GM19025 (cell line): ENCODE measurements at regions not wholly inside any gene's neighbourhood (a gene's known extent, or its start where the extent isn't known, plus 50 kb on each side); places are given as distances from the start of the nearest gene placed in this dataset.

ENCODE experiments used
- ATAC-seq: cut with Tn5 transposase; IDR thresholded peaks from one replicate; pipeline ENCODE4 v1.9.1; 2021; ENCODE audit warnings: mild to moderate bottlenecking, low read depth, moderate library complexity; ENCODE audit not compliant: unreplicated experiment

DNA sequence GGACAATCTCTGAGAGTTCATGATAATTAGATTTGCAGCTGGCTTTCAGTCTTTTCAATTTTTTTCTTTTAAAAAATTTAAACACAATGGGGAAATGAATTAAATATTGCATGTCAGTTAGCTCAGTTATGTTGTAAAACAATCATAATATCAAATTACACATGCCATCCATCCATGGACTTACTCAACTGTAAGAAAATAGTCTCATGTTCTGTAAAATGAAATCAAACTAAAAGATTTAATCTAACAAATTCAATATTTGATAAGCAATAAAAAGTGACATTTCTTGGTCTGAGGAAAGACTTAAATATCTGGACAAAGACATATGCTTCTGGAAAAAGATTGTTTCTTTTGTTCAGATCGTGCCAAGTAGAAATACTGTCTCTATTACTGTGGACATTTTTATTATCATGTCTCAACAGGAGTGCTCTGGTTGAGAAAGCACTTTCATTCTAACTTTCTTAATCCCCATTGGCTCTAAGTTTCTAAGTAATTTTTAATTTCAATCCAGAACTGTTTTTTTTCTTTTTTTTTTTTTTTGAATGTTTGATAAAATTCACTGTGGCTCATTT lies 179.2 kb upstream of the FAM3C start:
- ATAC-seq = no peak

DNA sequence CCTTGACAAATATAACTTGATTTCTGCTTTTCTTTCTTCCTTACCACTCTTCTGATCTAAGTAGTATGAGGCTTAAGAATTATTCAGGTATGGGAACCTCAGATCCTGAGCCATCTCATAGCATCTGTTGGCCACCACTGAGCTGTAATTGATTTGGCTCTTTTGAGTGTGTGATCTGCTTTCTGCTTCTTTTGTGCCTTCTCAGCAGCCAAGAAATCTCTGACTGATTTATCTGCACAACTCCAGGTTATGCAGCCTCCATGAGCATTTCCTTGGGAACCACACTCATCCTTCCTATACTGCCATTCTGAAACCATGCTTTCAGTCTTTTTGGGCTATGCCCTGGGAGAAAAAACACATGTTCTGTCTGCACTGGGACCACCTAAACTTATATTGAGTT lies 178.0 kb upstream of the FAM3C start:
- no peak for ATAC-seq

DNA sequence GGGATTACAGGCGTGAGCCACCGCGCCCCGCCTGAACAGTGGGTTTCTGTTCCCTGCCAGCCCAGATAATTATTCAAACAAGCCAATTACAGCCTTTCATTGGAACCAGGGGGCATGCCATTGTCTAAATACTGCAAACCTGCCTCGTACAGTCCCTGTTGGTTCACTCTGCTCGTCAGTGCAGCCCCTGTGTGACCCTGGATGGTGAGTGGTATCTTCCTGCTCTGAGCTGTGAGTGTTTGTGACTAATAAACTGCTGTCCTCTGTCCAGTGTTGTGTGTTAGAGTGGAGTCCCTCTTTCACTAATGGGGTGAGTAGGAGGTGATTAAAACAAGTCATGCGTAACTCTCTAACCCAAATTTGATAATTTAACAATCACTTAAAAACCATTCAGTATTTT lies 176.5 kb upstream of the FAM3C start:
- ATAC-seq = no peak

DNA sequence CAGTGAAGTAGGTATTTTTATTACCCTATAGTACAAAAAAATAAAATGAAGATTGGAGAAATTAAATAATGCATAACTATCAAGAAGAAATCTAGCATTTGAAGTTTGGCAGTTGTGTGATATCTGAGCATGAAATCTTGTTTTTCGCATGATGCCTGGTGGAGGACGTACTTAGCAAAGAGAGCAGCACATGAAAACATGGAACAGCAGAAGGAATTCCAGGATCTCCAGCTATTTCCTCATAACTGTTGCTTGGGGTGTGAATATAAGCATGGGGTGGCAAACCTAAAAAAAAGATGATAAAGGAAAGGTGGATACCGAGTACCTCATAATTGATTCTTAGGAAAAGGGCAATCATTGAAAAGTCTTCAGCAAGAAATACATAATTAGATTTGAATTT lies 174.3 kb upstream of the FAM3C start:
- no peak for ATAC-seq

DNA sequence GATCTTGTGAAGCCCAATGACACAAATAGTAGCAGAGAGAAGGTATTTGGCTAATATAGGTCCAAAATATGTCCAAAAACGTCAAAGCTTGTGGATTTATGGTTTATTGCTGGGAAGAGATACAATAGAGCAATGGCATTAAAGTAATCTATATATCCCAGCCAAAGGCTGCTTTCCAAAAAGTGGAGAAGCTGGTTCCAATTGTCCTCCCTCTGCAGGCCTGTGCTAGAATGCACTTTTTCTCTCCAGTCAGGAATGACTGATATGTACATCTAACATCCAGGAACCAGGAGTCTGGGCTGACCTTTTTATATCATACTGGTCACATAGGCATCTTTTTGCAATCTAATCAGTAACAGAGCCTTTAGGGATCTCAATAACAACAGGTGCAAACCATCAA lies 167.1 kb upstream of the FAM3C start:
- ATAC-seq = no peak

DNA sequence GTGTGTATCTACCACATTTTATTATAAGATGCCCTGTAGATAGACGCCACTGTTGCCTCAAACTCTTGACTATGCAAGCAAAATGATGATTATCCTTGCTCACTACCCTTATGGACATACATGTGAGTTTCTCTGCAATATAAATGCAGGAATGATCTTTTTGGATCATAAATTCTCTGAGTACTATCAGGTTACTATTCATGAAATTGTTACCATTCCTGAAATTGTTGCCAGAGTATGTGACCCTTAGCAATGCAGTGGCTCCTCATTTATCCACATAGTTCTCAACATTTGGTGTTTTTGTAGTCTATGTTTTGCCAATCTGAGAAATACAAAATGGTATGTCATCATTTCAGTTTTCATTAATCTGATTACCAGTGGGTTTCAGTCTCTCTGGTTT lies 166.2 kb upstream of the FAM3C start:
- no peak for ATAC-seq

DNA sequence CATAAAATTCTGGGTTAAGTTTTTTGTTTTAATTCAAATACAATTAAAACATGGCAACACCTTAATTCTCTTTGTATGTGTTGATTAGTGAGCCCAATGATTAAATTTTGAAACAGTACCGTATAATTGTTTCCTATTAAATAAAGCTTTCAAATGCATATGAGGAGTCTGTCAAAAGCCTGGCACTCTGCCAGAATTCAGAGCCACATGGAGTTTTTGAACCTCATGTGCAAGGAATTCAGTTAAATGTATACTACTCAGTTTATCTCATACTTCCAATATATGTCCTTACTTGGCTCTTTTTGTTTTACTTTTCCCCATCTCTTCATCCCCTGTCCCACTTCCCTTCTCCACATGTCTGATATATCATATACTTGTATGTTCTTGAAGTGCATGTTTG lies 165.6 kb upstream of the FAM3C start:
- no peak for ATAC-seq

DNA sequence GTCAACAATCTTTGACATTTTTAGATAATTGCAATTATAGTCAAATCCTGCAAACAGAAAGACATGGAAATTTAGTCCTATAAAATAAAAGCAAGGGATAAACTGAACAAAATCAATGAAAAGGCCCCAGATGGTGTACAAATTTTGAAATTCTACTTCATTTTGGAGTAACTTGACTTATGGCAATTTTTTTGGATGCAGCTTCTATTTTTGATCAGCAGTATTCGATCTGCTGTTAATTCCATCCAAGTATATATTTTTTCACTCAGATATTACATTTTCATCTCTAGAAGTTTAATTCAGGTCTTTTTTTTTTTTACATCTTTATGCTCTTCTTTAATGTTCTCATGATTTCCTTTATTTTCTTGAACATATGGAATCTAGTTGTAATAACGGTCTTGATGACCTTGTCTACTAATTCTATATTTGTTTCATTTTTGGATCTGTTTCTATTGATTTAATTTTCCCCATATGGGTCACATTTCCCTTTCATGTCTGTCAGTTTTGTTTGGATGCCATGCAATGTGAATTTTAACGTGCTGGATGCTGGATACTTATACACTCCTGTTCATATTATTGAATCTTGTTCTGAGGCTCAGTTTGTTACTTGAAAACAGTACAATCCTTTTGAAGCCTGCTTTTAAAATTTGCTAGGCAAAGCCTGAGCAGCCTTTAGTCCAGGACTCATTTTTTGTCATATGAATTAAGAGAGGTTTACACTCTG lies 164.3 kb upstream of the FAM3C start:
- no peak for ATAC-seq

DNA sequence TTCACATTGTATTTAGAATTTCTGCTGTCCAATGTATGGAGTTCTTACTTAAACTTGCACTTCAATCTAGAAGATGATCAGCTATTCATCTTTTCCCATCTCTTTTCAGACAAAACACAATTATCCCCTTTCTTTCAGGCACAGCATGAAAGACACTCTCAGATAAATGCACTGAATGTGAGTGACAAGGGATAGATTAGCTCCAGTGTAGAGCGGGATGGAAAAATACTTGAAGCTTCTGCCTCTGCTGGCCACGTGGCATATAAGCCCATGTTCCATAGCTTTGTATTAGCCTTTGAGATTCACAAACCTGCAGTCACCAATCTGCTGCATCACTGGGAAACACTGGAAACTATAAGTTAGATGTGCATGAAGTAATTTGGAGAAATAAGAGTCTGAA lies 162.2 kb upstream of the FAM3C start:
- ATAC-seq = no peak

DNA sequence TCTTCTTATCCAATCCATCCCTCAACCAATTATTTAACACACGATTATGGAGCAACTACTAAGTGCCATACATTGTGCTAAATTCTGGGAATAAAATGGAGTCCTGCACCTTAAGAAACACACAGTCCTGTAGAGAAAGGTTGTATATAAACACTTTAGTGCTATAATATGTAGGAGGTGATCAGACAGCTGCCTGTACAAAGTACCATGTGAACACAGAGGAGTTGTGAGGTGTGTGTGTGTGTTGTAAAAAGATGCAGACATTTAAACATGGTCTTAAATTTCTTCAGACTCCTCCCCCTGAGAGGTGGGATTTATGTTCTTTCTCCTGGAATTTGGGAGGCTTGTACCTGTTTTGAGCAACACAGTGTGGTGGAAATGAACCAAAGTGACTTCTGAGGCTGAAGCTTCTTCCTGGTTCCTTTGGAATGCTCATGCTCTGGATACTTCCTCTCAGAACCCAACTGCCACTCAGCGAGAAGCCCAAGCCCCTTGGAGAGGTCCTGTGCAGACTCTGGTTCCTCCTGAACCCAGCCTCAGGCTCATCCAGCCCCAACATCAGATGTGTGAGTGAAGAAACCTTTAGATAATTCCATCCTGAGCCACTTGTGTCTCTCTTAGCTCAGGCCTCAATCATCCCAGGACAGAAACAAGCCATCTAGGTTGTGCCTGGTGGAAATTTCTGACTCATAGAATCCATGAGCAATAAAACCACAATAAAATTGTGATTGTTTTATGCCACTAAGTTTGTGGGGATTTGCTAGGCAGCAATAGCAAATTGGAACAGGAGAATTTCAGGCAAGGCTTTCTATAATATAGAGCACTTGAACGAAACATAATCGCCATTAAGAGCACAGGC lies 161.2 kb upstream of the FAM3C start:
- no peak for ATAC-seq

DNA sequence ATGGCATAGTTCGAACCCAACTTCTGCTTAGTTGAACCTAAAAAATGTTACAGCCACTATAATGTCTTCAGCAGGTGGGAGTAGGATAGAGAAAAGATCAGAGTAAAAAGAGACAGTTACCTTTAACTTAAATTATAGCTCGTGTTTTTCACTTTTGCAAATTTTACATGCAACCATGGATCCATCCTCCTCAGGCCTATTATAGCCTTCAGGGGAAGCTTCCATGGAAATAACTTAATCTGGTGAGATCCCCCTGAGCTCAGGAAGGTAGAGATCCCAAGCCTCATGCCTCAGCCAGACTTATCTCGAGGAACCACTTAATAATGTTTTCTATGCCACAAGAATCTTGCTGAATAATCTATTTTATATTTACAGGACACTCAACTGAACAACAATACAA lies 159.4 kb upstream of the FAM3C start:
- no peak for ATAC-seq

DNA sequence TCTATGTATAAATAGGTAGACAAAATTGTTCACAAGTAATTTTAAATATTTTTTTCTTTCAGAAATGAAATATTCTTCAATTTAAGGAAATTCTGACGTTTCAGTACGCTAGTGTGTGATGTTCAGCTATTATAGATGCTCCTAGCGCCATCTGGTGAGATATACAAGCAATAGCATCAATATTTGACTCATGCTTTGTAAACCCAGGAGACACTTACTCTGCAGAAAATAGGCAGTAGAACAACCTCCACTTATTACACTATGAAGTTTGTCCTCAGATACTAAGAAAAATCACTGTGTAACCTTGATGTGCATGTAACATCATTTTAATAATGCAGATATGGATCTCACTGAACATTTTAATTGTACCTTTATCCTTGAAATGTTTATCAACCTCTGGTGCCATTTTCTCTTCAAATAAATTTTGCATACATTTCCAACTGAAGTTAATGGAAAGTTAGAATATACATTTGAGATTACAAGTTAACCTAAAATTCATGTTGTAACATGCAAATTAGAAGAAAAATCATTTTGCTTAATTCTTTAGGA lies 151.5 kb upstream of the FAM3C start:
- ATAC-seq = peak; percentile 82

DNA sequence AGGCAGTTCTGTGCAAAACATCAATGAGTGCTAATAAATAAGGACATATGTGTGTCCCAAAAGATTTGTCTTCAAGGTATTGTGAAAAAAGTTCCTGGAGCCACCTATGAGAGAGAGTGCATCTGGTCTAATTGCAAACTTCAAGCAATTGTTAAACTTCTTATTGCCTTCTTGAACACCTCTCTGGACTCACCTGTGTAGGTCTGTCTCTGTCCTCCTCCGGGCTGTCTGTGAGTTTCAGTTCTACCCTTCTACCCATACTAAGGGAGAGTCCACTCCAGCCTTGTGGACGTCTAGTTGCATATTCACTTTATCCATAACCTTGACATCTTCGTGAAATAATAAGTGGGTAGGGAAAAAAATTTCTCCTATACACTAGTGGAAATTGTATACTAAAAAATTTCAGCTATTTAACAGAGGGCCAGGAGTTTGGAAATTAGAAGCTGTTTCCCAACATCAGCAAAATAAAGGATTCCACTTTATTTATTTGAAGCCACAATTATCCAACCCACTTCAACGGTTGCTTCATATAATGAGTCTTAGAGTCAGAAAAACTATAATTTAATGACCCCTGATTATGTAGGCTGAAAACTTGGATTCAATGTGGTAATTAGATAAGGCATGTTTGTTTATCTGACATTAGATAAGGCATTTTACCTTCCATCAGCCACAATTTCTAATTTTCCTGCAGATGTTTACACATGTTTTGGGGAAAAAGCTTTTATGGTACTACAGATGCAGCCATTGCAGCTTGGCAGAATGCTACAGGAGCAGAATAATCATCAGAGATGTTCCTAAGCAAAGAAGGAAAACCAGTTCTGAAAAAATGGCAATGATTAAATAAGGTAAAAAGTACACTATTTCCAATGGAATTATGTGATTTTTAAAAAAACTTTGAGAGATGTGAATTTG lies 150.8 kb upstream of the FAM3C start:
- no peak for ATAC-seq

DNA sequence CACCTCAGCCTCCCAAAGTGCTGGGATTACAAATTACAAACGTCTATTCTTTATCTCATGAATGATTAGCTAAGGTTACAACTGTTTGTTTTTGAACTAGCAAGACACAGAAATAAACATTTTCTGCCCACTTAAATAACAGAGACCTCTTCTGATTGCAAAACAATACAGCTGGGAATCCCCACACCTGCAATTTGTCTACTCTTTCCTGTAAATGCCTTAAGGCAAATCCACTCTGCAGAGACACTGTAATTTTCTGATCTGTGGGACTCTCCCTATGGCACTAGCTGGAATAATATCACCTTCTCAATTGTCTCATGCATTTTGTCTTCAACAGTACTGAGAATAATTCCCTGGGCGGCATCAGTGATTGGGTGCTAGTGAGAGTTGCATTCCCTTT lies 149.3 kb upstream of the FAM3C start:
- ATAC-seq = no peak

DNA sequence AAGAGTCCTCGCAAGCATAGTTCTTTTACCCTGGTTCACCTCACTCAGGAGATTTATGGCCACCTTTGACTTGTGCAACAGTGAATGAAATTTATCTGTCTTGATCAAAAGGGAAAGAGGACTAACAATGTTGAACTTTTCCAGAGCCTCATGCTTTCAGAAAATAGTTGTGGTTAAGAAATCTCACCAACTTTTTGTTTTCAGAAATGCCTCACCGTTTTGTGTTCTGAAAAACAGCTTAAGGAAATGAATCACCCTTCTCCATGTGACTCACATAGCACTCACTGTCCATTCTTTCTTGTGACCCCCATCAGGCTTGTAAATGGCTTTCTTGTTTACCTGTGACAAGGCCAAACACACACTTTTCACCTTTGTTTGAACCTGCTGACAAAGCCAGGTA lies 148.6 kb upstream of the FAM3C start:
- ATAC-seq = no peak

DNA sequence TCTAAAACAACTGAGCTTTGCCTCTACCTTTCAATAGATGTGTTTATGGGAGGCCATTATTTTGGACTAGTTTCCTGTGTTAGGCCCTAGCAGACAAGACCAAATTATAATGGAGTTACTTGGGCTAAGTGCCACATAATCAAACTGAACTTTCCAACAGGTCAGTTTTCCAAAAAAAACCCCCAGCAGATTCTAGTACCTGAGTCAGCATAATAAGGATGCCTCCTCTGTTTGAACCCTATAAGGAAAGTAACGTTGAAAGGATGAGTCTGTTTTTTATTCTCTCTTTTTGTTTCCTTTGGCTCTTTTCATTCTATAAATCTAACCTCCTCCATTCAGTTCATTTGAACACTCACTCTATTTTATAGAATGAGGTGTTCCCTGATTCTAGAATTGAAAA lies 148.1 kb upstream of the FAM3C start:
- ATAC-seq = no peak

DNA sequence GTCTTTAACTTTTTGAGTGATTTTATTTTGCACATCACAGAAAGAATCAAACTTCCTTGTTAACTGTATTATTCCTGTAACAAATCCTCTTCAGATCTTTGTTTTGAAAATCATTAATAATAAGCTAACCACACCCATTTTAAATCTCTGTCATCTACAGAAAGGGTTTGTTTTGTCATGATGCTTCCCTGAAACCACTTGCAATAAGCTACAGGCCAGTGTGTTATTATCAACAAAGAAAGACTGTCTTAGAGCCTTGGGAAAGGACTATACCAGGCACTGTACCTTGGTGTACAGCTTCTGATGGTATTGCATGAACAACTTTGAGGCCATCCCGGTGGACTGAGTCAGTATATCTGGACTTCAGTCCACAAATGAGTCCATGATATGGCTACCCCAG lies 145.3 kb upstream of the FAM3C start:
- ATAC-seq = no peak

DNA sequence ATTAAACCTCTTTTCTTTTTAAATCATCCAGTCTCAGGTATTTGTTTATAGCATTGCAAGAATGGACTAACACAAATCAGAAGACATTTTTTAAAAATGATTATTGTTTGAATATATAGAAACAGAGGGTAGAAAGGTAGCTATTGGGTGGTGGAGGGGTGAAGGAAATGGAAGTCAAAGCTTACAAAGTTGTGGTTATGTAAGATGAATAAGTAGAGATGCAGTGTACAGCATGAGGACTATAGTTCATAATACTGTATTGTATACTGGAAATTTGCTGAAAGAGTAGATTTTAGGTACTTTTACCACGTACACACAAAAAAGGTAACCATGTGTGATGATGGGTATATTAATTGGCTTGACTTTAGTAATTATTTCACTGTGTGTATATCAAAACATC lies 144.0 kb upstream of the FAM3C start:
- ATAC-seq = no peak

DNA sequence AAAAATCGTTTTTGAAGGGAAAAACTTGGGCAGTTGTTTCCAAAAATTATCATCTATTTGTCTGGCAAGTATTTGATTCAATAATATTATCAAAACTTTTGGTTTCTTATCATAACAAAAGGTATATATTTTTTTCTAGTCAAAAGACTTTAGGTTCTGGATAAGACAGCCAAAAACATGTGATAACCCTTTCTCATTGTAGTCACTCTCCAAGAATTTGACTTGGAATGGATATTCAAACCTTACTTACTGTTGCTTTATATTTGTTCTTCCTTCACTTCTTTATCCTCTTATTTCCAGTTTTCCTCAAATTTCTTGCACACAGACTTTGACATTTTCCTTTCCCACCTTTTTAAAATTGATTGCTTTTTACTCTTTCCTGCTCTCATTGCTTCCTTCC lies 140.9 kb upstream of the FAM3C start:
- no peak for ATAC-seq
